ENCODE measurements at regions not wholly inside any gene's neighbourhood (a gene's known extent, or its start where the extent isn't known, plus 50 kb on each side); places are given as distances from the start of the nearest gene placed in this dataset.

DNA sequence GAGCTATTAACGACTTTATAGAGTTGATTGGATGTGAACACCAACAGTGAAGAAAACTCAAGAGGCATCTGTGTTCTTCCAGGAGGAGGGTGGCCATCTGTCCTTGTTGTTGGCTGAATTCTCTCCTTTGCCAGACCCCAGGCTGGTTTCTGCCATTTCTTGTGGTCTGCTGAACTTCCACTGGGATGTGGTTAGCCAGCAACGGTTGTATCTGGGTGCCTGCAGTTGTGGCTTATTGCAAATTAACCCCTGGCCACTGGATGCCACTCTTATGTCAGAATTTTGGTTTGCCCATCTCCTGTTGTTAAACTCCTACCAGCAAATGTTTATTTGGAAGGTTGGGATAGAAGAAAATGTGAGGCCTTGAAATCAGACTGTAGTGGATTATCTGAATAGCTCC lies 163.6 kb upstream of the TBC1D5 start:
- no peak for DNase-seq (ENCODE audit: low spot score)
- in situ Hi-C loops (cut with MboI; ENCODE audit: low pct_unique_long_range_greater_than_20kb, low sequenced_read_pairs, unreplicated experiment): no loop called here
- TF ChIP-seq CTCF (IDR thresholded peaks at IDR 0.05; ENCODE audit: extremely low read depth, insufficient read depth, missing control alignments): no peak

DNA sequence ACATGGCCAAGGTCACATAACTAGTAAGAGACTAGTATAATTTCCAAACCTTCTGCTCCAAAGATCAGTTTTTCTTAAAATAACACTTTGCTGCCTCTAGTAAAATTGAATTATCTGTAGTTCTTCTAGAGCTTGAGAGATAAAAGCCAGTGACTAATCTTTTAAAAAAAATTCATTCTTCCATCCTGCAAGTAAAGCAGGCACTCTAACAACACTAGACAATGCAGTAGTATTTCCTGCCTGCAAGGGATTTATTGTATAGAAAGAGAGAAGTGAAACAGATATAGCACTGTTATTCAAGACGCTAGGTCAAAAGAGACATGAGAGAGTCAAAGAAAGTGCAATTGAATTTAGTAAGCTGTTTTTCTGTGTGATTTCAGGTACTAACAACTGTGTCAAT lies 159.5 kb upstream of the TBC1D5 start:
- peak; percentile 20 for DNase-seq (ENCODE audit: low spot score)
- in situ Hi-C loops (cut with MboI; ENCODE audit: low pct_unique_long_range_greater_than_20kb, low sequenced_read_pairs, unreplicated experiment): no loop called here
- no peak for TF ChIP-seq CTCF (IDR thresholded peaks at IDR 0.05; ENCODE audit: extremely low read depth, insufficient read depth, missing control alignments)

DNA sequence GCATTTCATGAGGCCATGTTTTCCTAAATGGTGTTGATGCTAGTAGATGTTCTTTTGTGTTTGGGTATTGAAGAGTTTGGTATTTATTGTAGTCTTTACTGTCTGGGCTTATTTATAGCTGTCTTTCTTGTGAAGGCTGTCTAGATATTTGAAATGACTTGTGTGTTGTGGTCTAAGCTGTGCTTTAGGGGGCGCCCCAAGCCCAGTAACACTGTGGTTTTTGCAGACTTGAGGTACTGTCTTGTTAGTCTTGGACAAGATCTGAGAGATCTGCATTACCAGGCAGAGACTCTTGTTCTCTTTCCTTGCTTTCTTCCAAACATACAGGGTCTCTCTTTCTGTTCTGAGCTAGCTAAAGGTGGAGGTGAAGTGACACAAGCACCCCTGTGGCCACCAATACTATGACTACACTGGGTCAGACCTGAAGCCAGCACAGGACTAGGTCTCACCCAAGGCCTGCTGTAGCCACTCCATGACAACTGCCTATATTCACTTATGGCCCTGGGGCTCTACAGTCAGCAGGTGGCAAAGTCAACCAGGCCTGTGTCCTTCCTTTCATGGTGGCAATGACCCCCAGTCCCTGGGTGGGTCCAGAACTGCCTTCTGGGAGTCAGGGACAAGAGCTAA lies 152.1 kb upstream of the TBC1D5 start:
- peak; percentile 71 for TF ChIP-seq CTCF (IDR thresholded peaks at IDR 0.05; ENCODE audit: extremely low read depth, insufficient read depth, missing control alignments)
- in situ Hi-C loops (cut with MboI; ENCODE audit: low pct_unique_long_range_greater_than_20kb, low sequenced_read_pairs, unreplicated experiment): loop anchor here (25.0 kb wide), 2 partner anchors 393 to 868 kb away; no protein-coding TSS in a partner anchor
- DNase-seq (ENCODE audit: low spot score): no peak

GRCh38 chr3:17891139-17891856 lies 148.9 kb upstream of the TBC1D5 start:
- no peak for DNase-seq (ENCODE audit: low spot score)
- in situ Hi-C loops (cut with MboI; ENCODE audit: low pct_unique_long_range_greater_than_20kb, low sequenced_read_pairs, unreplicated experiment): loop anchor here (25.0 kb wide), 2 partner anchors 396 to 871 kb away; no protein-coding TSS in a partner anchor
- TF ChIP-seq CTCF (IDR thresholded peaks at IDR 0.05; ENCODE audit: extremely low read depth, insufficient read depth, missing control alignments): no peak

GRCh38 chr3:17885986-17886385 lies 143.6 kb upstream of the TBC1D5 start:
- no peak for TF ChIP-seq CTCF (IDR thresholded peaks at IDR 0.05; ENCODE audit: extremely low read depth, insufficient read depth, missing control alignments)
- no peak for DNase-seq (ENCODE audit: low spot score)
- in situ Hi-C loops (cut with MboI; ENCODE audit: low pct_unique_long_range_greater_than_20kb, low sequenced_read_pairs, unreplicated experiment): loop anchor here (25.0 kb wide), 2 partner anchors 401 to 876 kb away; no protein-coding TSS in a partner anchor

GRCh38 chr3:17882981-17883380 lies 140.6 kb upstream of the TBC1D5 start:
- no peak for DNase-seq (ENCODE audit: low spot score)
- in situ Hi-C loops (cut with MboI; ENCODE audit: low pct_unique_long_range_greater_than_20kb, low sequenced_read_pairs, unreplicated experiment): loop anchor here (25.0 kb wide), 2 partner anchors 404 to 879 kb away; no protein-coding TSS in a partner anchor
- no peak for TF ChIP-seq CTCF (IDR thresholded peaks at IDR 0.05; ENCODE audit: extremely low read depth, insufficient read depth, missing control alignments)

All from GM13977 (cell line).